GM19467 (cell line): ENCODE measurements at regions not wholly inside any gene's neighbourhood (a gene's known extent, or its start where the extent isn't known, plus 50 kb on each side); places are given as distances from the start of the nearest gene placed in this dataset.
"Not testable (repeated sequence)": the region's sequence is repeated elsewhere in the genome, so short reads cannot be mapped to it uniquely, and the experiment has no call there.

ENCODE experiments used
- ATAC-seq: cut with Tn5 transposase; IDR thresholded peaks from one replicate; pipeline ENCODE4 v1.9.1; 2021; ENCODE audit warnings: mild to moderate bottlenecking, moderate library complexity; ENCODE audit not compliant: unreplicated experiment

DNA sequence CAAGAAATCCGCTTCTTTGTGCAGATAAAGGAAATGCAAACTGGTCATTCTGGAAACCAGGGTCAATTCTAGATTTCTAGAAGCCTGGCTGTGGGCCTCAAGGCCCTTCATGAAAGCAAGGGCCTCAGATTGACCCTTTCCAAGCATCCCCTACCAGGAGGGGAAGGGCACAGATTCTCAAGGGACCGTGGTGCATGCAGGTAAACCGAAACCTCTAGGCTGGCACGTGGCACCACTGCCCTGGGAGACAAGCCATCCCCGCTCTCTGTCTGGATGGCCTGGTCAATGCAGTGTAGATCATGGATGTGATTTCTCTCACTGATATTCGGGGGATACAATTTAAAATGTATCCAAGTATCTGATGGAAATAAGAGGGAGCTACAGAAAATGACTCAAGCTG lies 69.4 kb downstream of the TOMM20 start:
- ATAC-seq = no peak

DNA sequence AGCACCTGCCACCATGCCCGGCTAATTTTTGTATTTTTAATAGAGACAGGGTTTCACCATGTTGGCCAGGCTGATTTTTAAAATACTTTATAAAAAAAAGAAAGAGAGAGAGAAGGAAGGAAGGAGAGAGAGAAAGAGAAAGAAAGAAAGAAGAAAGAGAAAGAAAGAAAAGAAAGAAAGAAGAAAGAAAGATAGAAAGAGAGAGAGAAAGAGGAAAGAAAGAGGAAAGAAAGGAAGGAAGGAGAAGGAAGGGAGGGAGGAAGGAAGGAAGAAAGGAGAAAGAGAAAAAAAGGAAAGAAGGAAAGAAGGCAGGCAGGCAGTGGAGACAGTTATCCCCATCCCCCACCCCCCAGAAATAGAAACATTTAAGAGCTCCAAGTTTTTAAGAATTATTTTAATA lies 69.9 kb downstream of the TOMM20 start:
- no peak for ATAC-seq

DNA sequence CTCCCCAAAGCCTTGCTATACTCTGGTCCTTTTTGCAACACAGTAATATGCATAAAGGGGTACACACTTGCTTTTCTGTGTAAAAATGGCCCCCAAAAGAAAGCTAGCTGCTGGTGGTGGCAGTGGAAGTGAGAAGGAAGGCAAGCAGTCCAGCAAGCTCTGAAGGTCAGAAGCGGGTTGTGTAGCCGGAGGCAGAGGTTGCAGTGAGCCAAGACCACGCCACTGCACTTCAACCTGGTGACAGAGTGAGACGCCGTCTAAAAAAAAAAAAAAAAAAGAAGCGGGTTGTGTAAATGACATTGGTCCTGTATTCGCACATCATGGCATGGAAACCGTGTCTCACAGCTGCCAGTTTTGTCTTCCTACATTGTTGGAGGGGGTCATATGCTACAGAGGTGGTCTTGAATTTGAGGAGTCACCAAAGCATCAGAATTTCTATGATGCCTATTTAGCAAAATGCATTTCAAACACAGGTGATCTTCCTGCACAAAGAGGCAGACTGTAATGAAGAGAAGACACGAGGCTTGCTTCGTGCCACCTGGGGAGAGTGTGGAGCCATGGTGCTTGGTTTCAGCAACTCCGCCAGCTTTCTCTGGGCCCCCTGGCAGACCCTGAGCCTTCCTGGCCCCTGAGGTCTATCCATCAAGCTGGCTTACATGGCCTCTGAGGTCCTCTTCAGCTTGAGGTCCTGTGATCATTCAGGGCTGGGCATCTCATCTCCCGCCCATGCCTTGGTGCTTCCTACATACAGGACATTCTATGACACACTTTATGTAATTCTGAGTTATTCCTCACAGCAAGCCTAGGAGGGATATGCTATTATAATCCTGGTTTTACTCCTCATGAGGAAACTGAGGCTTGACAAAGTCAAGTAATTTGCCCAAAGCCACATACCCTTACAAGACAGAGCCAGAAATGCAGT lies 71.0 kb downstream of the TOMM20 start:
- no peak for ATAC-seq

DNA sequence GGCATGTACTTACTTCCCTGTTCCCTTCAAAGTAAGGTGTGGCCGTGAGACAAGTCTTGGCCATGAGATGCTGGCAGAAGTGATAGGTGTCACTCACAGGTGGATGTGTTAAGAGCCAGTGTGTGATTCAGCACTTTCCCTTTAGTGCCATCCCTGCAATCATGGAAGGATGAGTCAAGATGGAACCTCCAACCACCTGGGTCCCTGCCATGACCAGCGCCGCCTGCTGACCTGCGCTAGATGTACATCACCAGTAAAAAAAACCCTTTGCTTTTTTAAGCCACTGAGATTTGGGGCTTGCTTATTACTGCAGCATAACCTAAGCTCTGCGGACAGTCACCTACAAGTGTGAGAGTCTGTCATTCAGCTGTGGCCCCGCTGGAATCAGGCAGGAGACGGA lies 71.7 kb downstream of the TOMM20 start:
- no peak for ATAC-seq

DNA sequence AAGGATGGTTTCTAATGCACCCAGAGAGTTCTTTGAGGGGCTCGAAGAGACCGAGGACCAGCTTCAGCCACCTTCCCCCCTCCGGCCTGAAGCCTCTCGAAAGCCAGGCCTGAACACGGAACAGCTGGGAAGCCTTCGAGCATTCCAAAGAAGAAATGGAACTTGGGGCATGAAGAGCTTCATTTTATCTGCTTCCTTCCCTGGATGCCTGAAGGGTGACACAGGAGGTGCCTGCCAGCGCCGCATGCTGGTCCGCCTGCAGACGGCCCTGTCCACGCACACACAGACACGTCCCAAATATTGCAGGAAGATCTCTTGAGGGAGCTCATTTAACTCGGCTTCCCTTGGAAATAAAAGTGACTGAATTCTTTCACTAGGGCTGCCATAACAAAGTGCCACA lies 73.7 kb downstream of the TOMM20 start:
- no peak for ATAC-seq

DNA sequence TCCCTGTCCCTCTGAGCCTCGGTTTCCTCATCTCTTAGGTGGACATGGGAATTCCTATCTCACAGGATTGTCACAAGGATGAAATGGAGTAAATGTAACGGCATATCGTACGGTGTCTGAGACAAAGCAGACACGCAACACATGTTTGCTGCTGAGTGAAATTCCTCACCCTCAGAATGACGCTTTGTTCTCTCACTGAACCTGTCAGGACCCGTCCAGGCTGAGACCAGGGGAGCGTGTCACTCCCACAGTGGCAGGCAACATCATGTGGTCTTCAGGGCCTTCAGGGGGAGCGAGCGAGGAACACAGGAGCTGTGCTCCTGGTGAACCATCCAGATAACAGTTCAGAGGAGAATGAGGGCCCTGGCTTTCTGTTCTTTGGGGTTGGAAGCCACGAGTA lies 74.2 kb downstream of the TOMM20 start:
- ATAC-seq = no peak

DNA sequence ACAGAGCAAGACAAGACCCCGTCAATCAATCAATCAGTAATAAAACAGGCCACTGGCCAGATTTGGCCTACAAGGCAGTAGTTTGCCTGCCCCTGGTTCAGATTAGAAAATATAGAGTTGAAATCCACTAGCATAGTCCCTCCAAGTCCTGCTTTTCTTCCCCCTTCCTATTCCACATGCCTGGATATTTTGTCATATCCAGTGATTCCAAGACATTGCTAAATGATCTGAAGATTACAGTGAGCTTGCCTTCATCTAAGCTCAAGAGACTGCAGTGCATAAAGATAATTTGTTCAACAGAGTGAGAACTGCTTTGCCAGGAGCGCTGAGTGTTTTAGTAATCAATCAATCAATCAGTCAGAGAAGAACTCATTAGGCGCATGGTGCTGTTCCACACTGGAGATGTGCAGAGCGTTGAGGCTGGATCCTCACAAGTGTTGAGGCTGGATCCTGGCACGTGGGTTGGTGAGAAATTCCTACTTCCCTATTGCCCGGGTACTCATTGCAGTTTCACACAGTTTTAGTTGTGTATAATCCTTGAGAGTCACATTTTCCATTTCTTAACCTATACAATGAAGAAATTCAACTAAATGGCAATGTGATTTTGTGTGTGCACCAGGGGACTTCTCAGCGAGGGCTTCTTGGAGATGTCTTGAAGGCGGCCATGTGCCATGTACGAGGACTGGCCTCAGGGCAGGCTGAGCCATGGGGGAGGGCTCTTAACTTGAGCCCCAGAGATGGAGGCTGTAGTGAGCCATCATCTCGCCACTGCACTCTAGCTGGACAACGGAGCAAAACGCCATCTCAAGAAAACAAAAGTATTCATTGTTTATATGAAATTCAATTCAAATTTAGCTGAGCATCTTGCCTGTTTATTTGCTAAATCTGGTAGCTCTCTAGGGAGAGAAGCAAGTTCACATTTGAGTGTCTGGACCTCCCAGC lies 76.3 kb downstream of the TOMM20 start:
- no peak for ATAC-seq

DNA sequence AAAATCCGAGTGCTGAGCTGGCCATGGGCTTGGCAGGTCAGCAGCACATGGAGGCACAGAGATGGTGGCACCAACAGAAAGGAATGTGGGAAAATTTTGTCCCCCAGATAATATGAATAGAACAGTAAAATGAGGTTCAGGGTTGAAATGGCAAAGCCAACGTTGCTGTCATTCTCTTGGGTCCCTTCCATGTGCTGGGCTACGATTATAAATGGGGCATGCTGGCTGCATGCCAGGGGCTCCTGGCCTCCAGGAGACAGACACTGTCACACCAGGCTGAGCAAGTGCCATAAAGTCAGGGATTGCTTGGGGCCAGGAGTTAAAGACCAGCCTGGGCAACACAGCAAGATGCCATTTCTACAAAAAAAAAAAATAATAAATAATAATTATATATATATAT lies 77.1 kb downstream of the TOMM20 start:
- ATAC-seq = no peak

DNA sequence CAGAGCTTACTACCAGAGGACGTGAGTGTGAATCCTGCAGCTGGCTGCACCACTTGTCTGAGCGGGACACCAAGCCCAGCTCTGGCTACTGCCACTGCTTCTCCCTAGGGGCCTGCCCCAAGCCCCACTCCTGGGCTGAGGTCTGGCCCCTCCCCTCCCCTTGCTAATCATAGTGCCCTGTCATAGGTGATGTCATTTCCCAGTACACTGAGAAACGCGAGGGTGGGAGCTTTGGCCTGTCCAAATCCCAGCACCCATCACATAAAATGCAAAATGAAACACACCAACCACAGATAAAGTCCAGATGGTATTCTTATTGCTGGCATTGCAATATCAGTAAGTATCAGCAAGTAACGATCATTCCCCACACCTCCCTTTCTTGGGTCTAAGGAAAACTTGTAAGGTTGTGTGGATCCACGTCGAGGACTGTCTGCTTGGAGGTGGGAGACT lies 77.7 kb downstream of the TOMM20 start:
- ATAC-seq = no peak

DNA sequence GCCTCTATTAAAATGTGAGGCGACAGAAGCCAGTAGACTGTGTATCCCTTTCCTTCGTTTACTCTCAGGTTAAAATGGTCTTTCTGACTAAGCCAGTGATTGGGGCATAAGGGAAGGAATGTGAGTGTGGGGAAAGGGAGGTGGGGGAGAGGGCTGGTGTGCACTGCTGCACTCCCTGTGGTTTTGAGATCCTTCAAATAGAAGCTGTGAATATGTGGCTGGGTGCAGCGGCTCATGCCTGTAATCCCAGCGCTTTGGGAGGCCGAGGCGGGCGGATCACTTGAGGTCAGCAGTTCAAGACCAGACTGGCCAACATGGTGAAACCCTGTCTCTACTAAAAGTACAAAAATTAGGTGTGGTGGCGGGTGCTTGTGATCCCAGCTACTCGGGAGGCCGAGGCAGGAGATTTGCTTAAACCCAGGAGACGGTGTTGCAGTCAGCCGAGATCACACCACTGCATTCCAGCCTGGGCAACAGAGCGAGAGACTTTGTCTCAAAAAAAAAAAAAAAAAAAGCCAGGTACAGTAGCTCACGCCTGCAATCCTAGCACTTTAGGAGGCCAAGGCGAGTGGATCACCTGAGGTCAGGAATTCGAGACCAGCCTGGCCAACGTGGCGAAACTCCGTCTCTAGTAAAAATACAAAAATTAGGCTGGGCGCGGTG lies 78.8 kb downstream of the TOMM20 start:
- not testable (repeated sequence) for ATAC-seq

DNA sequence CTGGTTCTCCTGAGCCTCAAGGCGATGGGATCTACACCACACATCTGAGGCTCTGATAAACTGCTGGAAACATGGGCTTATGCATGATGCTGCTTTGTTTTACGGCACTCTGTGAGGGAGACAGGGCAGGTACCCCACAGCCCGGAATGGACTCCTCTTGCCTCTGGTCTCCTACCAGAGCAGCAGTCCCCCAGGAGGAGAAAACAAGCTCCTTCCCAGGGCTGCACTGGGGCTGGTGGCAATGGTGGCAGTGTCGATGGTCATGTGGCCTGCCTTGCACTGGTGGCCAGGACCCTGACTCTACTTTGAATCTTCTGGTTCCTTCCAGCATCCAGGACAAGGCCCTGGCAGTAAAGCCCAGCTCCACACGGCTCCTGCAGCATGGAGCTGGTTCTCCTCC lies 79.4 kb downstream of the TOMM20 start:
- ATAC-seq = no peak

DNA sequence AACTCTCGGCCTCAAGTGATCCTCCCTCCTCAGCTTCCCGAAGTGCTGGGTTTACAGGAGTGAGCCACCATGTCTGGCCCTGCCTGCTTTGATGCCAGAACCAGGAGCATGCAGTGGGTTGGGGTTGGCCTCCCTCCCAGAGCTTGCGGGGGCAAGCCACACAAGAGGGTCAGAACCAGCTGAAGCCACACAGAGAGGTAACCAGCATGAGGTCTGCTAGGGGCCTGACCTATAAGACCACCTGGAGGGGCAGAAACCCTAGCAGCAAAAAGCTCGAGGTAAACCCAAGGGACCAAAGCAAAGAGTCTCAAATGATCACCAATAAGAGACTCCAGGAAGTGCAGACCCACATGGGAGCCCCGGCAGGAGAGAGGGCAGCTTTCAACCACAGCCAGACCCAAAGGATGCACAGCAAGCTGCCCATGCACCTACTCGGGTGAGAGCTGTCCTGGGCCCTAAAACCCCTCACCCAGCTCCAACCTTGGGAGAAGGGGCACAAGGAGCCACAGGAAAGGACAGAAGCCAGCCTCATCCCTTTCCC lies 81.2 kb downstream of the TOMM20 start:
- ATAC-seq = no peak

DNA sequence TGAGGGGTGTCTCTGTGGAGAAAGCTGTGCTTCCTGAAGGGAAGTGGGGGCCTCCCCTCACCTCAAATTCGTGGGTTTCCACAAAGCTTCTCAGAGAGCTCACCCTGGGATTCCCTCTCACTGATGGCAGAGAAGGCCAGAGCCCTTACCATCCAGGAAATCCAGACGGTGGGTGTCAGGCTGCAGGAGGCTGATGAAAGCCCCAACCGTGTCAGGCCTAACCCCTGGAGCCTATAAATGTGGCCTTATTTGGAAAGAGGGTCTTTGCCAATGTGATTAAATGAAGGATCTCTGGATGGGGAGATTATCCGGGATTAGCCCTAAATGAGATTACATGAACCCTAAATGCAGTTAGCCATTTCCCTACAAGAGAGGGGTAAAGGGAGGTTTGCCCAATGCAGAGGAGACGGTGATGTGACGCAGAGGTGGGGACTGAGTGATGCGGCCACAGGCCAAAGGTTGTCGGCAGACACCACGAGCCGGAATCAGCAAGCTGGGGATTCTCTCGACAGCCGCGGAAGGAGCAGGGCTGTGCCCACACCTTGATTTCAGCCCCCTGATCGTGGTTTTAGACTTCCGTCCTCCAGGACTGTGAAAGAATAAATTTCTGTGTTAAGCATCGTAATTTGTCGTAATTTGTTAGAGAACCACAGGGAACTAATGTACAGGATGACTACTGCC lies 82.6 kb downstream of the TOMM20 start:
- ATAC-seq = no peak

DNA sequence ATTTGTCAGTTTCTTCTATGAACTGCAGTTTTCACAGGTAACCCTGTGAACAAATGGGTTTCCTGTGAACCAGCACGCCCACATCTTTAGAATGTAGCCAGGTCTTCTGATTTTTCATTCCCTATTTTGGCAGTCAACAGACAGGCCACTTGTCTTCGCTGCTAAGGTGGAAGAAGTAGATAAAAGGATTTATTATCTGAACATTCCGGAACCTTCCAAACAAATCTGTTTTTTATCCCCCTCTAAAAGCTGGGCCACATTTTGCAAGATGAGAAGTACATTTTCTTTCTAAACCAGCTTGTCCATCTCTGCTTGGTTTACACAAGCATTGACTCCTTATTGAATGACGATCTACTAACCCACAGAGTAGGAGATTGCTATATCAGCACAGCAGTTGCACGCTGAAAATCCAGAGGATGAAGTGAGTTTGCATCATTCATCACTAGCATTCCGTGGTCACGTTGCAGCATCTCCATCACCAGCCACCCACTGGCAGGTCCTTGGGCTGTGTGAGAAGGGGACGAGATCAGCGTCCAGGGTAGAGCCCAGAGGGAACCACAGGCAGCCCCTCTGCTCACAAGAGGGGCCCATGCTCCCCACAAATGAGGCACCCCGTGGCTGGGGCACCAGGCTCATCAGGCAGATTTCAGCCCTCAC lies 83.5 kb downstream of the TOMM20 start:
- ATAC-seq = no peak

DNA sequence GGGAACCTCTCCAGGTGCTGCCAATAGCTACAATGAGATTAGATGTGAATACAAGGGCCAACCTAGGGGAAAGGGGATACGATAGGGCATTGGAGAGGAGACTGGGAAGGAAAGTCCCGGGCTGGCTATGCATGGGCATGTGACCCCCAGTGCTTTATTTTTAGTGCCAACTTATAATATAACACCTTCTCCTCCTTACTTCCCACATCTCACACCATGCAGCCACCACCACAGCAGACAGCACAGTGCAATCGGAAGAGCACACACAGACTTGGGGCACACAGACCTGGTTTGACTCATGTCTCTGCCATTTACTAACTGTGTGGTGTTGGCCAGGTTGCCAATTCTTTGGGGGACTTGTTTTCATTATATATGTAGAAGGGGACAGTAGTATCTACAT lies 85.4 kb downstream of the TOMM20 start:
- ATAC-seq = no peak

DNA sequence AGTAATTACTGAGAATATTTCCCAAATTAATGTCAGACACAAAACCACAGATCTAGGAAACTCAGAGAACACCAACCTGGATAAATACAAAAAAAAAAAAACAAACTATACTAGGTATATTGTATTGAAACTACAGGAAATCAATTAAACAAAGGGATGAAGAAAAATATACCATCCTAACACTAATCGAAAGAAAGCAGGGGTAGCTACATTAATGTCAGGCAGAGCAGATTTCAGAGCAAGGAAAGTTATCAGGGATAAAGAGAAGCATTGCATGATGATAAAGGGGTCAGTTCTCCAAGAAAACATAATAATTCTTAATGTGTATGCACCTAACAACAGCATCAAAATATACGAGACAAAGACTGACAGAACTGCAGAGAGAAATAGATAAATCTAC lies 89.9 kb downstream of the TOMM20 start:
- no peak for ATAC-seq

DNA sequence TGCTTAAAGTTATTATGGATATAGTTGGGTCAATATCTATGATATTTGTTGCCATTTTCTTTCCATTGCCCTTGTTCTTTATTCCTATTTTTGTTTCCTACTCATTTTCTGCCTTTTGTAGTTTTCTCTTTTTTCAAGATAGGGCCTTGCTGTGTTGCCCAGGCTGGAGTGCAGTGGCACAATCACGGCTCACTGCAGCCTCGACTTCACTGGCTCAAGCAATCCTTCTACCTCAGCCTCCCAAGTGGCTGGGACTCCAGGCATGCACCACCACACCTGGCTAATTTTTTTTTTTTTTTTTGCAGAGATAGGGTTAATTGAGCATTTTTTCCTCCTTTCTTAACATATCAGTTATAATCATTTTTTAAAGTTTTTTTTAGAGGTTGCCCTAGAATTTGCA lies 92.7 kb downstream of the TOMM20 start:
- ATAC-seq = no peak

DNA sequence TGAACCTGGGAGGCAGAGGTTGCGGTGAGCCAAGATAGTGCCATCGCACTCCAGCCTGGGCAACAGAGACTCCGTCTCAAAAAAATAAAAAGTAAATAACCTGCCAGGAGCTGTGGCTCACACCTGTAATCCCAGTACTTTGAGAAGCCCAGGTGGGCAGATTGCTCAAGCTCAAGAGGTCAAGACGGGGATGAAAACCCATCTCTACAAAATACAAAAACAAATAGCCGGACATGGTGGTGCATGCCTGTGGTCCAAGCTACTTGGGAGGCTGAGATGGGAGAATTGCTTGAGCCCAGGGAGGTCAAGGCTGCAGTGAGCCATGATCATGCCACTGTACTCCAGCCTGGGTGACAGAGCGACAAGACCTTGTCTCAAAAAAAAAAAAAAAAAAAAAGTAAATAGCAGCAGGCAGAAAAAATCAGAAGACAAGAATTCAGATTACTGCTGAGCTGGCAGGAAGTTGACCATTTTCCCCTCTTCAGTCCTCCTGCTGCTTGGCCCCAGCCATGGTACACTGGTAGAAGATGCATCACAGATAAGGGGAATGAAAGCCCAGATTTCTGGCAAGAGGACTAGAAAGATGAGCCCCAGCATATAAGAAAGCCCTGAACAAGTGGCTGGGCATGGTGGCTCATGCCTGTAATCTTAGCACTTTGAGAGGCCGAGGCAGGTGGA lies 97.6 kb downstream of the TOMM20 start:
- ATAC-seq = no peak

DNA sequence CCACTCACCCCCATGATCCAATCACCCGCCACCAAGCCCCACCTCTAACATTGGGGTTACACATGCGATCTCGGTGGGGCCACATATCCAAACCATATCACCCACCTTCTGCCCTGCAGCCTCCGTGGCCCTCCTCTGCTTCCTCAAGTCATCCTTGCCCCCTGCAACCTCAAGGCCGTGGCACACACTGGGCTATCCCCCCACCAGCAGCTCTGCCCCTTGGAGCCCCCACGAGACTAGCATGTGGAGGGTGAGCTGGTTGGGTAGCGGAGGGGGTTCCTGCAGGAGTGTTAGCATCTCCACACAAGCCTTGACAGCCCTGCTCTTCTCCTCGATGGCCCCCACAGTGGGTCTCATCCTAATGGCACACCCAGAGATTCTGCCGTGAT lies 100.8 kb downstream of the TOMM20 start:
- no peak for ATAC-seq
